AG04449 (cell line): ENCODE measurements at regions not wholly inside any gene's neighbourhood (a gene's known extent, or its start where the extent isn't known, plus 50 kb on each side); places are given as distances from the start of the nearest gene placed in this dataset.

ENCODE experiments used
- CTCF ChIA-PET: fragments of 350-600 bp; formaldehyde crosslinking; extraction: SDS; loops from one replicate; lab custom pipeline; 2021; ENCODE audit warnings: antibody characterized with exemption; lab: Yijun Ruan, JAX
- POLR2A ChIA-PET: fragments of 400-600, 350-600 bp; formaldehyde crosslinking; extraction: SDS; loops from one replicate; lab custom pipeline; 2020; ENCODE audit warnings: antibody characterized with exemption, inconsistent platforms; lab: Yijun Ruan, JAX
- DNase-seq: peaks from one replicate; pipeline ENCODE4 v3.0.0-alpha.2; 2010; ENCODE audit warnings: low read depth, low spot score
- H3K4me3 ChIP-seq: 2 replicates; pipeline ENCODE4 v1.5.1; 2011; ENCODE audit warnings: low read depth, mild to moderate bottlenecking, control low read depth, low read length
- CTCF ChIP-seq: IDR thresholded peaks from one replicate; pipeline ENCODE4 v1.5.1; 2011; ENCODE audit warnings: mild to moderate bottlenecking, moderate library complexity, low read length, control low read depth, inconsistent platforms; ENCODE audit not compliant: insufficient read depth; ENCODE audit errors: missing control alignments

GRCh38 chr2:155368934-155369333 is 670.4 kb downstream of the KCNJ3 start:
- POLR2A ChIA-PET, result no interaction called here
- TF ChIP-seq CTCF, result no peak
- no peak overlapping the region for H3K4me3 ChIP-seq
- CTCF ChIA-PET, result interaction anchor here (0.7 to 3.3 kb wide), 3 partner anchors 8 to 1825 kb away, joined by 3 to 17 read pairs (median 9); no protein-coding TSS in a partner anchor
- DNase-seq, result no peak

GRCh38 chr2:155364766-155365165 is 666.3 kb downstream of the KCNJ3 start:
- no peak for DNase-seq
- H3K4me3 ChIP-seq, result no peak overlapping the region
- CTCF ChIA-PET, result no interaction called here
- POLR2A ChIA-PET, result no interaction called here
- no peak for TF ChIP-seq CTCF

- TF ChIP-seq CTCF, result no peak
- no peak overlapping the region for H3K4me3 ChIP-seq
- CTCF ChIA-PET, result interaction anchor here (0.7 to 2.1 kb wide), 2 partner anchors 1454 to 1830 kb away, joined by 3 to 6 read pairs; no protein-coding TSS in a partner anchor
- no peak for DNase-seq
- POLR2A ChIA-PET, result no interaction called here
Measured at GRCh38 chr2:155363349-155363888, 664.9 kb downstream of the KCNJ3 start.

- ChIA-PET CTCF (no interaction called here), POLR2A (no interaction called here)
- no peak for DNase-seq
- no peak for TF ChIP-seq CTCF
- H3K4me3 ChIP-seq, result no peak overlapping the region
Measured at GRCh38 chr2:155357172-155357571, 658.7 kb downstream of the KCNJ3 start.

GRCh38 chr2:155356250-155356649 is 657.8 kb downstream of the KCNJ3 start:
- H3K4me3 ChIP-seq, result no peak overlapping the region
- no peak for TF ChIP-seq CTCF
- ChIA-PET POLR2A (no interaction called here), CTCF (no interaction called here)
- DNase-seq, result no peak

GRCh38 chr2:155350783-155351580 is 652.5 kb downstream of the KCNJ3 start:
- POLR2A ChIA-PET, result no interaction called here
- no peak overlapping the region for H3K4me3 ChIP-seq
- DNase-seq, result no peak
- no peak for TF ChIP-seq CTCF
- CTCF ChIA-PET, result no interaction called here
